ENCODE measurements at regions not wholly inside any gene's neighbourhood (a gene's known extent, or its start where the extent isn't known, plus 50 kb on each side); places are given as distances from the start of the nearest gene placed in this dataset.

DNA sequence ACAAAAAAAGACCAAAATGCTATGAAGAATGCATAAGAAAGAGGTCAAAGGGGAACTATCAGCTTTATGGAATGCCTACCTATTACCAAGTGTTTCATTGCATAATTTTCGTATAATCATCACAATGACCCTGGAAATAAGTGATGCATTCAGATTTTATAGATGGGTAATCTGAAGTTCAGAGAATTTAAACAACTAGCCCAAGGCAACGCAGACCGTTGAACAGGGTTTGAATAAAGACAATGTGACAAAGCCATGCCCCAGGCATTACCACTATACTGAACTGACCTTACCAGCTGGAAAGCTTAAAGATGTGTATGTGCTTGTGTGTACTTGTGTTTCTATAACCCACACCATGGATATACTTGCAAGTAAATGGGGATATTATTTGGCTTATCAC lies 827.6 kb upstream of the ADGRL2 start:
- TF ChIP-seq CTCF (conservative IDR thresholded peaks at IDR 0.05; ENCODE audit: low read length) (no peak), EZH2phosphoT487 (IDR thresholded peaks at IDR 0.05; ENCODE audit: borderline replicate concordance, low read depth, low read length) (no peak)
- ChIA-PET POLR2A (interaction anchor here (0.6 kb wide), 1 partner anchor 38 kb away, joined by 3 read pairs; no protein-coding TSS in a partner anchor), CTCF (ENCODE audit: unreplicated experiment) (no interaction called here)
- no TSS peak for BruUV-seq (replicated peaks)
- Histone ChIP-seq H3K27ac (ENCODE audit: low read depth, low read length, poor library complexity, severe bottlenecking) (no peak overlapping the region), H3K36me3 (ENCODE audit: insufficient read depth, low read length) (no peaks in the 10 kb centered on the region), H3K4me1 (ENCODE audit: insufficient read depth, low read length, poor library complexity, severe bottlenecking) (no peaks in the 10 kb centered on the region), H3K9me2 (ENCODE audit: insufficient read depth, low read length) (no peaks in the 10 kb centered on the region), H3K79me2 (ENCODE audit: insufficient read depth, low read depth, low read length) (no peaks in the 10 kb centered on the region), H3K9me3 (ENCODE audit: low read length) (no peaks in the 10 kb centered on the region), H4K20me1 (ENCODE audit: insufficient read depth, low read length) (no peaks in the 10 kb centered on the region), H2AFZ (ENCODE audit: low read length) (no peak overlapping the region), H3K4me2 (ENCODE audit: low read length) (no peak overlapping the region), H3K4me3 (ENCODE audit: low read depth, low read length, poor library complexity, severe bottlenecking) (no peak overlapping the region)
- intact Hi-C loops (cut with micrococcal nuclease; ENCODE audit: unreplicated experiment), result no loop called here
- DNase-seq (ENCODE audit: low spot score), result no peak

DNA sequence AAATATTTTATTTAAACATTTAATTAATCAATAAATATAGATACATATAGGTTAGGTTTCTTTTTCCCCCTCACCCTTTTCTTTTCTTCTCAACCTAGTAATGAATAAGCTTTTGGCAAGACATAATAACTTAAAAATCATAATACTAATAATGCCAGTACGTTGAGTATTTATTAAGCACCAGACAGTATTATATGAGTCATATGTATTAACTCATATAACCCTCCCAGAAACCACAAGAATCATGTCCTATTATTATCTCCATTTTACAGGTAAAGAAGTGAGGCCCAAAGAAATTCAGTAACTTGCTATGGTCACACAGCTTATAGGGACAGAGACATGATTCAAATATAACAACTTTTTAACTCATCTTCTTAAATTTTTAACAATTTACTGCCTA lies 834.5 kb upstream of the ADGRL2 start:
- no TSS peak for BruUV-seq (replicated peaks)
- CTCF ChIA-PET (ENCODE audit: unreplicated experiment), result no interaction called here
- POLR2A ChIA-PET, result no interaction called here
- Histone ChIP-seq H3K9me3 (ENCODE audit: low read length) (no peaks in the 10 kb centered on the region), H3K27ac (ENCODE audit: low read depth, low read length, poor library complexity, severe bottlenecking) (no peak overlapping the region), H3K9me2 (ENCODE audit: insufficient read depth, low read length) (no peaks in the 10 kb centered on the region), H3K4me2 (ENCODE audit: low read length) (no peak overlapping the region), H3K79me2 (ENCODE audit: insufficient read depth, low read depth, low read length) (no peaks in the 10 kb centered on the region), H3K4me1 (ENCODE audit: insufficient read depth, low read length, poor library complexity, severe bottlenecking) (no peaks in the 10 kb centered on the region), H4K20me1 (ENCODE audit: insufficient read depth, low read length) (no peaks in the 10 kb centered on the region), H3K4me3 (ENCODE audit: low read depth, low read length, poor library complexity, severe bottlenecking) (no peak overlapping the region), H2AFZ (ENCODE audit: low read length) (no peak overlapping the region), H3K36me3 (ENCODE audit: insufficient read depth, low read length) (no peaks in the 10 kb centered on the region)
- DNase-seq (ENCODE audit: low spot score), result no peak
- TF ChIP-seq CTCF (conservative IDR thresholded peaks at IDR 0.05; ENCODE audit: low read length) (no peak), EZH2phosphoT487 (IDR thresholded peaks at IDR 0.05; ENCODE audit: borderline replicate concordance, low read depth, low read length) (no peak)
- intact Hi-C loops (cut with micrococcal nuclease; ENCODE audit: unreplicated experiment), result no loop called here

DNA sequence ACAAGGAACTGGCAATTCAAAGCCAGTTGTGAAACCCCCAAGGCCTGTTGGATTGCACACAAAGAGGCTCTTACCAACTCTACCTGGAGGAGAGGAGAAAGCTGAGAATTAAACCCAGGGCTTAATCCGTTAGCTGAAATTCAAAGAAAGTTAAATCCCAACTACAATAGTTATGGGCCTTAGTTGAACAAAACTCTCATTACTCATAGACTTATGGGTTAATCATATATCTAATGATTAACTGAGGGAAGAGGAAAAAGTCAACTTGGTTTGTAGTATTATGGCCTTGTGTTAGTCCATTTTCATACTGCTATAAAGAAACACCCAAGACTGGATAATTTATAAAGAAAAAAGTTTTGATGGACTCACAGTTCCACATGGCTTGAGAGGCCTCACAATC lies 838.2 kb upstream of the ADGRL2 start:
- Histone ChIP-seq H3K79me2 (ENCODE audit: insufficient read depth, low read depth, low read length) (no peaks in the 10 kb centered on the region), H3K36me3 (ENCODE audit: insufficient read depth, low read length) (no peaks in the 10 kb centered on the region), H3K4me1 (ENCODE audit: insufficient read depth, low read length, poor library complexity, severe bottlenecking) (no peaks in the 10 kb centered on the region), H3K4me2 (ENCODE audit: low read length) (no peak overlapping the region), H2AFZ (ENCODE audit: low read length) (no peak overlapping the region), H4K20me1 (ENCODE audit: insufficient read depth, low read length) (no peaks in the 10 kb centered on the region), H3K27ac (ENCODE audit: low read depth, low read length, poor library complexity, severe bottlenecking) (no peak overlapping the region), H3K9me3 (ENCODE audit: low read length) (no peaks in the 10 kb centered on the region), H3K4me3 (ENCODE audit: low read depth, low read length, poor library complexity, severe bottlenecking) (no peak overlapping the region), H3K9me2 (ENCODE audit: insufficient read depth, low read length) (no peaks in the 10 kb centered on the region)
- POLR2A ChIA-PET, result no interaction called here
- intact Hi-C loops (cut with micrococcal nuclease; ENCODE audit: unreplicated experiment), result no loop called here
- CTCF ChIA-PET (ENCODE audit: unreplicated experiment), result no interaction called here
- no TSS peak for BruUV-seq (replicated peaks)
- no peak for TF ChIP-seq CTCF (conservative IDR thresholded peaks at IDR 0.05; ENCODE audit: low read length)
- TF ChIP-seq EZH2phosphoT487 (IDR thresholded peaks at IDR 0.05; ENCODE audit: borderline replicate concordance, low read depth, low read length), result no peak
- no peak for DNase-seq (ENCODE audit: low spot score)
